Ishikawa (cell line): ENCODE measurements at regions not wholly inside any gene's neighbourhood (a gene's known extent, or its start where the extent isn't known, plus 50 kb on each side); places are given as distances from the start of the nearest gene placed in this dataset.

Experiments
- CEBPB ChIP-seq: IDR thresholded peaks from 2 replicates; pipeline ENCODE4 v1.6.1; 2012
- EP300 ChIP-seq: IDR thresholded peaks from 2 replicates; pipeline ENCODE4 v1.6.1; 2012; ENCODE audit warnings: borderline replicate concordance
- FOXM1 ChIP-seq: IDR thresholded peaks from 2 replicates; pipeline ENCODE4 v1.6.1; 2012; ENCODE audit warnings: low read depth, borderline replicate concordance
- MAX ChIP-seq: IDR thresholded peaks from 2 replicates; pipeline ENCODE4 v1.6.1; 2012
- RAD21 ChIP-seq: IDR thresholded peaks from 2 replicates; pipeline ENCODE4 v1.6.1; 2012; ENCODE audit warnings: low read depth
- TCF12 ChIP-seq: IDR thresholded peaks from 2 replicates; pipeline ENCODE4 v1.6.1; 2012; ENCODE audit warnings: low read depth
- TEAD4 ChIP-seq: IDR thresholded peaks from 2 replicates; pipeline ENCODE4 v1.6.1; 2012
- YY1 ChIP-seq: IDR thresholded peaks from 2 replicates; pipeline ENCODE4 v1.6.1; 2012; ENCODE audit warnings: low read depth
- ZBTB7A ChIP-seq: IDR thresholded peaks from 2 replicates; pipeline ENCODE4 v1.6.1; 2012; ENCODE audit warnings: low read depth

GRCh38 chr7:113664867-113665266 lies 253.9 kb downstream of the PPP1R3A start:
- TF ChIP-seq RAD21, result no peak
- TF ChIP-seq CEBPB, result no peak
- TF ChIP-seq TCF12, result no peak
- TF ChIP-seq ZBTB7A, result no peak
- TF ChIP-seq MAX, result no peak
- no peak for TF ChIP-seq EP300
- no peak for TF ChIP-seq FOXM1
- no peak for TF ChIP-seq YY1
- no peak for TF ChIP-seq TEAD4
